IMR-90 (cell line): ENCODE measurements at regions not wholly inside any gene's neighbourhood (a gene's known extent, or its start where the extent isn't known, plus 50 kb on each side); places are given as distances from the start of the nearest gene placed in this dataset.

Experiments used
- ATAC-seq: fragments of 200-7000 bp; cut with Tn5 transposase; 2 replicates; pipeline ENCODE4 v1.9.1; 2020; ENCODE audit warnings: low read depth, mild to moderate bottlenecking, moderate library complexity
- BruUV-seq: library from RNA; stranded (reverse); fragments of 400-500 nt; replicated peaks from 2 replicates; lab custom pipeline; 2021; lab: Mats Ljungman, UMichigan
- CTCF ChIA-PET: fragments of 300-600 bp; formaldehyde crosslinking; extraction: SDS; loops from one replicate; lab custom pipeline; 2021; ENCODE audit warnings: antibody characterized with exemption; lab: Yijun Ruan, JAX
- POLR2A ChIA-PET: fragments of 300-600 bp; sonication (Branson Sonifier 250); formaldehyde crosslinking; loops from one replicate; lab custom pipeline; 2022; ENCODE audit warnings: antibody characterized with exemption; ENCODE audit not compliant: unreplicated experiment; lab: Charles Lee
- DNase-seq: peaks from one replicate; pipeline ENCODE4 v3.0.0; 2013
- H2AFZ ChIP-seq: replicated peaks from 2 replicates; pipeline ENCODE3; 2013; ENCODE audit warnings: low read length, mild to moderate bottlenecking; ENCODE audit not compliant: poor library complexity
- H2AK5ac ChIP-seq: 2 replicates; pipeline ENCODE4 v1.6.1; 2013; ENCODE audit warnings: low read depth, low read length, inconsistent platforms
- H2AK9ac ChIP-seq: replicated peaks from 2 replicates; pipeline ENCODE3; 2013; ENCODE audit warnings: mild to moderate bottlenecking, low read depth, low read length, moderate library complexity; ENCODE audit not compliant: poor library complexity
- H2BK120ac ChIP-seq: 2 replicates; pipeline ENCODE4 v1.6.1; 2013; ENCODE audit warnings: low read depth, low read length, inconsistent platforms
- H2BK15ac ChIP-seq: 3 replicates; pipeline ENCODE4 v1.6.1; 2013; ENCODE audit warnings: low read depth, low read length, inconsistent platforms
- H2BK20ac ChIP-seq: 2 replicates; pipeline ENCODE4 v1.6.1; 2013; ENCODE audit warnings: low read depth, mild to moderate bottlenecking, inconsistent platforms, low read length, moderate library complexity
- H2BK5ac ChIP-seq: 2 replicates; pipeline ENCODE4 v1.6.1; 2013; ENCODE audit warnings: mild to moderate bottlenecking, low read depth, low read length, inconsistent platforms; ENCODE audit not compliant: poor library complexity, severe bottlenecking
- H3K14ac ChIP-seq: replicated peaks from 2 replicates; pipeline ENCODE4 v1.6.1; 2013; ENCODE audit warnings: low read depth, low read length, inconsistent platforms
- H3K18ac ChIP-seq: 2 replicates; pipeline ENCODE4 v1.6.1; 2013; ENCODE audit warnings: low read depth, low read length, control low read depth
- H3K23ac ChIP-seq: 2 replicates; pipeline ENCODE4 v1.6.1; 2013; ENCODE audit warnings: low read depth, low read length, inconsistent platforms
- H3K27ac ChIP-seq: 2 replicates; pipeline ENCODE4 v1.5.1; 2013; ENCODE audit warnings: mild to moderate bottlenecking, control low read depth, low read length; ENCODE audit not compliant: insufficient read depth
- H3K27me3 ChIP-seq: 2 replicates; pipeline ENCODE4 v1.6.1; 2013; ENCODE audit warnings: low read length; ENCODE audit not compliant: control insufficient read depth, insufficient read depth
- H3K36me3 ChIP-seq: 2 replicates; pipeline ENCODE4 v1.6.1; 2013; ENCODE audit warnings: low read length, mixed read lengths; ENCODE audit not compliant: control insufficient read depth, insufficient read depth
- H3K4ac ChIP-seq: 2 replicates; pipeline ENCODE4 v1.6.1; 2013; ENCODE audit warnings: low read depth, low read length, inconsistent platforms
- H3K4me1 ChIP-seq: 2 replicates; pipeline ENCODE4 v1.6.1; 2013; ENCODE audit warnings: low read length, mixed read lengths; ENCODE audit not compliant: control insufficient read depth, insufficient read depth
- H3K4me2 ChIP-seq: 2 replicates; pipeline ENCODE4 v1.6.1; 2013; ENCODE audit warnings: low read depth, mild to moderate bottlenecking, control low read depth, low read length, moderate library complexity
- H3K4me3 ChIP-seq: 2 replicates; pipeline ENCODE4 v1.5.1; 2013; ENCODE audit warnings: low read depth, mild to moderate bottlenecking, control low read depth, low read length, moderate library complexity; ENCODE audit not compliant: insufficient read depth
- H3K56ac ChIP-seq: 2 replicates; pipeline ENCODE4 v1.6.1; 2013; ENCODE audit warnings: low read length, inconsistent platforms; ENCODE audit not compliant: insufficient read depth; ENCODE audit errors: extremely low read depth
- H3K79me1 ChIP-seq, 2 experiments: 2 replicates each; pipeline ENCODE4 v1.6.1; 2013; ENCODE audit warnings: low read length in 2 of 2, inconsistent platforms in 1 of 2, low read depth in 1 of 2
- H3K9ac ChIP-seq: 2 replicates; pipeline ENCODE4 v1.6.1; 2013; ENCODE audit warnings: low read depth, low read length, control low read depth
- H3K9me1 ChIP-seq: 2 replicates; pipeline ENCODE4 v1.6.1; 2013; ENCODE audit warnings: low read length, inconsistent platforms; ENCODE audit not compliant: insufficient read depth
- H3K9me3 ChIP-seq: 2 replicates; pipeline ENCODE4 v1.6.1; 2013; ENCODE audit warnings: low read length; ENCODE audit not compliant: control insufficient read depth, insufficient read depth
- H4K20me1 ChIP-seq: 2 replicates; pipeline ENCODE4 v1.6.1; 2013; ENCODE audit warnings: low read length, inconsistent platforms; ENCODE audit not compliant: insufficient read depth
- H4K5ac ChIP-seq: 2 replicates; pipeline ENCODE4 v1.6.1; 2013; ENCODE audit warnings: mild to moderate bottlenecking, low read depth, low read length, control low read depth
- H4K8ac ChIP-seq, 2 experiments: 2 replicates each; pipeline ENCODE4 v1.6.1; 2013; ENCODE audit warnings: low read depth in 2 of 2, low read length in 2 of 2, control low read depth in 1 of 2, inconsistent platforms in 1 of 2
- H4K91ac ChIP-seq: 2 replicates; pipeline ENCODE4 v1.6.1; 2013; ENCODE audit warnings: low read depth, low read length, inconsistent platforms; ENCODE audit not compliant: insufficient read depth
- BHLHE40 ChIP-seq: fragments of 150-350 bp; IDR thresholded peaks from 2 replicates; pipeline ENCODE4 v1.6.1; 2016; ENCODE audit warnings: mild to moderate bottlenecking, low read depth, low read length
- CEBPB ChIP-seq: IDR thresholded peaks from 2 replicates; pipeline ENCODE4 v1.6.1; 2012; ENCODE audit warnings: low read depth, low read length, improper control_type of control experiment
- CHD1 ChIP-seq: IDR thresholded peaks from 2 replicates; pipeline ENCODE4 v1.6.1; 2012; ENCODE audit warnings: low read depth, low read length, improper control_type of control experiment
- FOS ChIP-seq: fragments of 150-350 bp; IDR thresholded peaks from 2 replicates; pipeline ENCODE4 v1.6.1; 2016; ENCODE audit warnings: low read depth, low read length
- MAFK ChIP-seq: IDR thresholded peaks from 2 replicates; pipeline ENCODE4 v1.6.1; 2012; ENCODE audit warnings: low read depth, low read length, improper control_type of control experiment
- MAZ ChIP-seq: IDR thresholded peaks from 2 replicates; pipeline ENCODE4 v1.6.1; 2012; ENCODE audit warnings: low read depth, mild to moderate bottlenecking, low read length, improper control_type of control experiment, moderate library complexity, borderline replicate concordance
- MXI1 ChIP-seq: IDR thresholded peaks from 2 replicates; pipeline ENCODE4 v1.6.1; 2012; ENCODE audit warnings: low read depth, mild to moderate bottlenecking, low read length, moderate library complexity, borderline replicate concordance
- NFE2L2 ChIP-seq: fragments of 150-350 bp; IDR thresholded peaks from 2 replicates; pipeline ENCODE4 v1.6.1; 2016; ENCODE audit warnings: low read depth, mild to moderate bottlenecking, low read length
- POLR2A ChIP-seq: IDR thresholded peaks from 2 replicates; pipeline ENCODE4 v1.6.1; 2012; ENCODE audit warnings: mild to moderate bottlenecking, low read depth, low read length
- RAD21 ChIP-seq: IDR thresholded peaks from 2 replicates; pipeline ENCODE4 v1.6.1; 2012; ENCODE audit warnings: low read length, improper control_type of control experiment
- RCOR1 ChIP-seq: IDR thresholded peaks from 2 replicates; pipeline ENCODE4 v1.6.1; 2012; ENCODE audit warnings: mild to moderate bottlenecking, low read length, improper control_type of control experiment; ENCODE audit not compliant: insufficient replicate concordance
- RFX5 ChIP-seq: IDR thresholded peaks from 2 replicates; pipeline ENCODE4 v1.8.0; 2012; ENCODE audit warnings: low read depth, mild to moderate bottlenecking, low read length, moderate library complexity
- SMC3 ChIP-seq: fragments of 150-350 bp; IDR thresholded peaks from 2 replicates; pipeline ENCODE4 v1.6.1; 2016; ENCODE audit warnings: low read depth, mild to moderate bottlenecking, antibody characterized with exemption, low read length, moderate library complexity
- WGBS, 2 experiments: methylation state at CpG; one replicate each; pipeline versions ENCODE4 v1.1.5 to v1.1.7; 2013; ENCODE audit warnings: missing lambda C conversion rate in 2 of 2; ENCODE audit not compliant: insufficient read length in 1 of 2; ENCODE audit errors: extremely low coverage in 2 of 2; 5-methylcytosine and 5-hydroxymethylcytosine counted together
- dilution Hi-C: fragments of 300-500 bp; cut with HindIII; formaldehyde crosslinking; loops from one replicate; pipeline ENCODE4 v1.14.3; 2018; ENCODE audit warnings: low sequenced_read_pairs; ENCODE audit not compliant: unreplicated experiment
- in situ Hi-C: fragments of 300-500 bp; cut with MboI; formaldehyde crosslinking; loops from 3 replicates; pipeline ENCODE4 v1.14.3; 2019; ENCODE audit warnings: low sequenced_read_pairs, inconsistent platforms, mixed read lengths
- intact Hi-C: fragments of 100-400 bp; cut with micrococcal nuclease; formaldehyde crosslinking; loops from 2 replicates; pipeline ENCODE4 v1.10.0; 2022
- TF ChIP-seq, protein P1 (sequence below): fragments of 150-350 bp; IDR thresholded peaks from 2 replicates; pipeline ENCODE4 v1.6.1; 2017; ENCODE audit warnings: mild to moderate bottlenecking, antibody characterized with exemption, low read length, low read depth
- TF ChIP-seq, protein P2 (sequence below): fragments of 150-350 bp; IDR thresholded peaks from 2 replicates; pipeline ENCODE4 v1.6.1; 2016; ENCODE audit warnings: low read depth, mild to moderate bottlenecking, low read length, moderate library complexity, borderline replicate concordance
- TF ChIP-seq, protein P3 (sequence below): conservative IDR thresholded peaks from 2 replicates; pipeline ENCODE4 v1.5.1; 2012; ENCODE audit warnings: mild to moderate bottlenecking, low read depth, low read length, improper control_type of control experiment

GRCh38 chr3:107946700-107947099 lies 144.1 kb downstream of the CD47 start:
- CTCF ChIA-PET: no interaction called here
- H2BK15ac ChIP-seq: no peak overlapping the region
- no peak for ATAC-seq

More at GRCh38 chr3:107946700-107947099, 144.1 kb downstream of the CD47 start:
- Histone ChIP-seq H4K91ac (no peak overlapping the region), H3K4me2 (no peak overlapping the region), H3K27me3 (peaks cover 2% of the 10 kb centered on the region), H3K9me3 (no peaks in the 10 kb centered on the region), H3K14ac (no peak overlapping the region), H2AK5ac (no peak overlapping the region), H3K36me3 (no peaks in the 10 kb centered on the region), H2BK20ac (no peak overlapping the region), H3K27ac (no peak overlapping the region), H3K23ac (no peak overlapping the region), H3K18ac (no peak overlapping the region), H3K4ac (no peak overlapping the region), H3K4me1 (no peaks in the 10 kb centered on the region), H4K20me1 (no peaks in the 10 kb centered on the region), H2AK9ac (no peak overlapping the region), H3K79me1 (no peaks in the 10 kb centered on the region), H3K4me3 (no peak overlapping the region), H4K8ac (no peak overlapping the region), H2BK5ac (no peak overlapping the region), H4K5ac (no peak overlapping the region), H2AFZ (no peak overlapping the region), H2BK120ac (no peak overlapping the region), H3K9ac (no peak overlapping the region), H3K9me1 (no peaks in the 10 kb centered on the region), H3K56ac (no peak overlapping the region)
- dilution Hi-C loops (no loop called here), intact Hi-C loops (no loop called here), in situ Hi-C loops (no loop called here)
- no peak for DNase-seq
- no TSS peak for BruUV-seq
- TF ChIP-seq RAD21: no peak
- no peak for TF ChIP-seq CHD1
- TF ChIP-seq FOS: no peak
- TF ChIP-seq SMC3: no peak
- TF ChIP-seq, protein P1, sequence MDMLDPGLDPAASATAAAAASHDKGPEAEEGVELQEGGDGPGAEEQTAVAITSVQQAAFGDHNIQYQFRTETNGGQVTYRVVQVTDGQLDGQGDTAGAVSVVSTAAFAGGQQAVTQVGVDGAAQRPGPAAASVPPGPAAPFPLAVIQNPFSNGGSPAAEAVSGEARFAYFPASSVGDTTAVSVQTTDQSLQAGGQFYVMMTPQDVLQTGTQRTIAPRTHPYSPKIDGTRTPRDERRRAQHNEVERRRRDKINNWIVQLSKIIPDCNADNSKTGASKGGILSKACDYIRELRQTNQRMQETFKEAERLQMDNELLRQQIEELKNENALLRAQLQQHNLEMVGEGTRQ: no peak
- no peak for TF ChIP-seq POLR2A
- TF ChIP-seq MXI1: no peak
- no peak for TF ChIP-seq NFE2L2
- TF ChIP-seq, protein P2, sequence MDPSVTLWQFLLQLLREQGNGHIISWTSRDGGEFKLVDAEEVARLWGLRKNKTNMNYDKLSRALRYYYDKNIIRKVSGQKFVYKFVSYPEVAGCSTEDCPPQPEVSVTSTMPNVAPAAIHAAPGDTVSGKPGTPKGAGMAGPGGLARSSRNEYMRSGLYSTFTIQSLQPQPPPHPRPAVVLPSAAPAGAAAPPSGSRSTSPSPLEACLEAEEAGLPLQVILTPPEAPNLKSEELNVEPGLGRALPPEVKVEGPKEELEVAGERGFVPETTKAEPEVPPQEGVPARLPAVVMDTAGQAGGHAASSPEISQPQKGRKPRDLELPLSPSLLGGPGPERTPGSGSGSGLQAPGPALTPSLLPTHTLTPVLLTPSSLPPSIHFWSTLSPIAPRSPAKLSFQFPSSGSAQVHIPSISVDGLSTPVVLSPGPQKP: no peak
- TF ChIP-seq, protein P3, sequence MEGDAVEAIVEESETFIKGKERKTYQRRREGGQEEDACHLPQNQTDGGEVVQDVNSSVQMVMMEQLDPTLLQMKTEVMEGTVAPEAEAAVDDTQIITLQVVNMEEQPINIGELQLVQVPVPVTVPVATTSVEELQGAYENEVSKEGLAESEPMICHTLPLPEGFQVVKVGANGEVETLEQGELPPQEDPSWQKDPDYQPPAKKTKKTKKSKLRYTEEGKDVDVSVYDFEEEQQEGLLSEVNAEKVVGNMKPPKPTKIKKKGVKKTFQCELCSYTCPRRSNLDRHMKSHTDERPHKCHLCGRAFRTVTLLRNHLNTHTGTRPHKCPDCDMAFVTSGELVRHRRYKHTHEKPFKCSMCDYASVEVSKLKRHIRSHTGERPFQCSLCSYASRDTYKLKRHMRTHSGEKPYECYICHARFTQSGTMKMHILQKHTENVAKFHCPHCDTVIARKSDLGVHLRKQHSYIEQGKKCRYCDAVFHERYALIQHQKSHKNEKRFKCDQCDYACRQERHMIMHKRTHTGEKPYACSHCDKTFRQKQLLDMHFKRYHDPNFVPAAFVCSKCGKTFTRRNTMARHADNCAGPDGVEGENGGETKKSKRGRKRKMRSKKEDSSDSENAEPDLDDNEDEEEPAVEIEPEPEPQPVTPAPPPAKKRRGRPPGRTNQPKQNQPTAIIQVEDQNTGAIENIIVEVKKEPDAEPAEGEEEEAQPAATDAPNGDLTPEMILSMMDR: no peak
- TF ChIP-seq CEBPB: no peak
- no peak for TF ChIP-seq MAFK
- no peak for TF ChIP-seq RCOR1
- TF ChIP-seq MAZ: no peak
- no peak for TF ChIP-seq RFX5
- no peak for TF ChIP-seq BHLHE40
- POLR2A ChIA-PET: no interaction called here
- WGBS, 2 experiments: no CpG with 5 or more reads among the region's 1 CpG
